Fibroblast of lung (primary cell): ENCODE measurements at regions not wholly inside any gene's neighbourhood (a gene's known extent, or its start where the extent isn't known, plus 50 kb on each side); places are given as distances from the start of the nearest gene placed in this dataset.

Experiments
- DNase-seq, 2 donors: peaks; one replicate each; pipeline versions ENCODE4 v3.0.0 to v3.0.0-alpha.2; 2010; ENCODE audit warnings: low read depth in 2 of 2
- H2AFZ ChIP-seq: 2 replicates; pipeline ENCODE4 v1.5.1; 2012; ENCODE audit warnings: low read length, control low read depth, inconsistent platforms
- H3K27ac ChIP-seq: 2 replicates; pipeline ENCODE4 v1.5.1; 2011; ENCODE audit warnings: low read length, control low read depth; ENCODE audit not compliant: insufficient read depth
- H3K27me3 ChIP-seq: 2 replicates; pipeline ENCODE4 v1.5.1; 2011; ENCODE audit warnings: mild to moderate bottlenecking, low read length; ENCODE audit not compliant: control insufficient read depth, insufficient read depth
- H3K36me3 ChIP-seq: 2 replicates; pipeline ENCODE4 v1.5.1; 2011; ENCODE audit warnings: low read length; ENCODE audit not compliant: control insufficient read depth, insufficient read depth
- H3K4me1 ChIP-seq: 2 replicates; pipeline ENCODE4 v1.5.1; 2011; ENCODE audit warnings: low read length; ENCODE audit not compliant: control insufficient read depth, insufficient read depth; ENCODE audit errors: extremely low read depth
- H3K4me2 ChIP-seq: 2 replicates; pipeline ENCODE4 v1.5.1; 2011; ENCODE audit warnings: low read length, control low read depth; ENCODE audit not compliant: insufficient read depth; ENCODE audit errors: extremely low read depth
- H3K4me3 ChIP-seq, 4 experiments: fragments of 200-600 bp in 1 of 4; sonication (generic) in 1 of 4; replicated peaks in 1 of 4; 2 replicates each; pipeline ENCODE4 v1.5.1; 2011 to 2016; ENCODE audit warnings: low read length in 4 of 4, low read depth in 3 of 4, mild to moderate bottlenecking in 3 of 4, control low read depth in 2 of 4, inconsistent platforms in 1 of 4, mixed read lengths in 1 of 4; ENCODE audit not compliant: insufficient read depth in 1 of 4; ENCODE audit errors: control extremely low read depth in 1 of 4
- H3K79me2 ChIP-seq: 2 replicates; pipeline ENCODE4 v1.5.1; 2012; ENCODE audit warnings: mild to moderate bottlenecking, low read length, inconsistent platforms; ENCODE audit not compliant: control insufficient read depth, insufficient read depth
- H3K9ac ChIP-seq: 2 replicates; pipeline ENCODE4 v1.5.1; 2011; ENCODE audit warnings: mild to moderate bottlenecking, low read length, control low read depth; ENCODE audit not compliant: insufficient read depth
- H3K9me3 ChIP-seq: 2 replicates; pipeline ENCODE4 v1.5.1; 2012; ENCODE audit warnings: low read depth, low read length; ENCODE audit not compliant: control insufficient read depth, insufficient read depth
- H4K20me1 ChIP-seq: 2 replicates; pipeline ENCODE4 v1.5.1; 2011; ENCODE audit warnings: low read length; ENCODE audit not compliant: control insufficient read depth, insufficient read depth; ENCODE audit errors: extremely low read depth
- CTCF ChIP-seq, 2 donors: IDR thresholded peaks in 1 of 2; conservative IDR thresholded peaks in 1 of 2; 1 replicate in 1 of 2; 2 replicates in 1 of 2; pipeline ENCODE4 v1.5.1; 2011 to 2012; ENCODE audit warnings: low read length in 2 of 2, control low read depth in 1 of 2, inconsistent platforms in 1 of 2, low read depth in 1 of 2, mild to moderate bottlenecking in 1 of 2
- EZH2 ChIP-seq: IDR thresholded peaks from 2 replicates; pipeline ENCODE4 v1.5.1; 2012; ENCODE audit warnings: low read length, control low read depth, mild to moderate bottlenecking; ENCODE audit errors: missing control alignments

- H3K36me3 ChIP-seq, result no peaks in the 10 kb centered on the region
- H3K9me3 ChIP-seq, result no peaks in the 10 kb centered on the region
- no peak for DNase-seq
These were observed 1092.3 kb downstream of the BCL11A start for GRCh38 chr2:59461127-59461526.

GRCh38 chr2:59458800-59459199 is 1094.7 kb downstream of the BCL11A start:
- no peaks in the 10 kb centered on the region for H3K36me3 ChIP-seq
- no peak overlapping the region for H3K4me3 ChIP-seq
- no peaks in the 10 kb centered on the region for H3K9me3 ChIP-seq
- H4K20me1 ChIP-seq, result no peaks in the 10 kb centered on the region
- no peaks in the 10 kb centered on the region for H3K27me3 ChIP-seq
- H3K27ac ChIP-seq, result no peak overlapping the region
- no peak overlapping the region for H3K4me2 ChIP-seq
- no peak overlapping the region for H2AFZ ChIP-seq
- no peak overlapping the region for H3K9ac ChIP-seq
- no peaks in the 10 kb centered on the region for H3K4me1 ChIP-seq
- TF ChIP-seq EZH2, result no peak
- TF ChIP-seq CTCF (conservative IDR thresholded peaks at IDR 0.05 in 1 of 2, IDR thresholded peaks at IDR 0.05 in 1 of 2; ENCODE audit: low read depth in 1 of 2, low read length in 2 of 2), result no peak
- no peaks in the 10 kb centered on the region for H3K79me2 ChIP-seq
- DNase-seq, result no peak

More at GRCh38 chr2:59461127-59461526, 1092.3 kb downstream of the BCL11A start:
- no peak overlapping the region for H3K9ac ChIP-seq
- H3K4me2 ChIP-seq, result no peak overlapping the region
- H3K4me3 ChIP-seq, result no peak overlapping the region
- H3K27me3 ChIP-seq, result no peaks in the 10 kb centered on the region
- no peak overlapping the region for H3K27ac ChIP-seq
- TF ChIP-seq CTCF (conservative IDR thresholded peaks at IDR 0.05 in 1 of 2, IDR thresholded peaks at IDR 0.05 in 1 of 2; ENCODE audit: low read depth in 1 of 2, low read length in 2 of 2), result no peak
- no peak for TF ChIP-seq EZH2
- no peaks in the 10 kb centered on the region for H3K4me1 ChIP-seq
- no peaks in the 10 kb centered on the region for H3K79me2 ChIP-seq
- H2AFZ ChIP-seq, result no peak overlapping the region
- no peaks in the 10 kb centered on the region for H4K20me1 ChIP-seq

GRCh38 chr2:59456285-59456684 is 1097.2 kb downstream of the BCL11A start:
- no peak overlapping the region for H3K4me2 ChIP-seq
- H3K27ac ChIP-seq, result no peak overlapping the region
- no peak for DNase-seq
- H3K9ac ChIP-seq, result no peak overlapping the region
- no peaks in the 10 kb centered on the region for H4K20me1 ChIP-seq
- H3K79me2 ChIP-seq, result no peaks in the 10 kb centered on the region
- no peaks in the 10 kb centered on the region for H3K27me3 ChIP-seq
- no peaks in the 10 kb centered on the region for H3K36me3 ChIP-seq
- H3K4me1 ChIP-seq, result no peaks in the 10 kb centered on the region
- TF ChIP-seq EZH2 (no peak), CTCF (conservative IDR thresholded peaks at IDR 0.05 in 1 of 2, IDR thresholded peaks at IDR 0.05 in 1 of 2; ENCODE audit: low read depth in 1 of 2, low read length in 2 of 2) (no peak)
- no peak overlapping the region for H3K4me3 ChIP-seq
- no peaks in the 10 kb centered on the region for H3K9me3 ChIP-seq
- no peak overlapping the region for H2AFZ ChIP-seq
